Tibial nerve (tissue), 4 donors: ENCODE measurements at regions not wholly inside any gene's neighbourhood (a gene's known extent, or its start where the extent isn't known, plus 50 kb on each side); places are given as distances from the start of the nearest gene placed in this dataset.
"Not testable (repeated sequence)": the region's sequence is repeated elsewhere in the genome, so short reads cannot be mapped to it uniquely, and the experiment has no call there.

ENCODE experiments used
- DNase-seq, 2 donors: peaks; one replicate each; pipeline ENCODE4 v3.0.0-alpha.2; 2019; ENCODE audit warnings: low spot score in 2 of 2
- H3K27ac ChIP-seq, 4 donors: fragments of 200-600 bp; sonication (generic) in 3 of 4; one replicate each; pipeline ENCODE4 v1.5.1; 2017 to 2019; ENCODE audit warnings: mild to moderate bottlenecking in 1 of 4
- H3K27me3 ChIP-seq, 2 donors: fragments of 200-600 bp; sonication (generic) in 1 of 2; one replicate each; pipeline versions ENCODE4 v1.5.1 to v1.6.0; 2017 to 2019
- H3K36me3 ChIP-seq, 3 donors: fragments of 200-600 bp; sonication (generic); one replicate each; pipeline ENCODE4 v1.5.1; 2018 to 2019
- H3K4me1 ChIP-seq, 4 donors: fragments of 200-600 bp; sonication (generic) in 3 of 4; one replicate each; pipeline ENCODE4 v1.5.1; 2017 to 2019
- H3K4me3 ChIP-seq, 4 donors: fragments of 200-600 bp; sonication (generic) in 3 of 4; one replicate each; pipeline ENCODE4 v1.5.1; 2017 to 2019; ENCODE audit warnings: mild to moderate bottlenecking in 1 of 4, moderate library complexity in 1 of 4
- H3K9me3 ChIP-seq, 4 donors: fragments of 200-600 bp; sonication (generic) in 3 of 4; one replicate each; pipeline ENCODE4 v1.5.1; 2017 to 2019
- EP300 ChIP-seq, 2 donors: sonication (generic); formaldehyde crosslinking; IDR thresholded peaks; one replicate each; pipeline ENCODE4 v1.6.1; 2017; ENCODE audit warnings: antibody characterized with exemption in 2 of 2, mild to moderate bottlenecking in 1 of 2
- POLR2A ChIP-seq, 2 donors: fragments of 450-650 bp; IDR thresholded peaks; one replicate each; pipeline ENCODE4 v1.6.1; 2017; ENCODE audit warnings: antibody characterized with exemption in 2 of 2, mild to moderate bottlenecking in 2 of 2, moderate library complexity in 2 of 2
- WGBS, 2 donors: methylation state at CpG; one replicate each; pipeline ENCODE4 v1.1.5; 2018; 5-methylcytosine and 5-hydroxymethylcytosine counted together
- TF ChIP-seq, protein P1 (sequence below), 5 experiments: fragments of 200-600 bp in 3 of 5; fragments of 450-650 bp in 2 of 5; sonication (generic) in 3 of 5; IDR thresholded peaks; one replicate each; pipeline ENCODE4 v1.5.1; 2016 to 2019; ENCODE audit warnings: antibody characterized with exemption in 5 of 5, mild to moderate bottlenecking in 3 of 5, moderate library complexity in 2 of 5

DNA sequence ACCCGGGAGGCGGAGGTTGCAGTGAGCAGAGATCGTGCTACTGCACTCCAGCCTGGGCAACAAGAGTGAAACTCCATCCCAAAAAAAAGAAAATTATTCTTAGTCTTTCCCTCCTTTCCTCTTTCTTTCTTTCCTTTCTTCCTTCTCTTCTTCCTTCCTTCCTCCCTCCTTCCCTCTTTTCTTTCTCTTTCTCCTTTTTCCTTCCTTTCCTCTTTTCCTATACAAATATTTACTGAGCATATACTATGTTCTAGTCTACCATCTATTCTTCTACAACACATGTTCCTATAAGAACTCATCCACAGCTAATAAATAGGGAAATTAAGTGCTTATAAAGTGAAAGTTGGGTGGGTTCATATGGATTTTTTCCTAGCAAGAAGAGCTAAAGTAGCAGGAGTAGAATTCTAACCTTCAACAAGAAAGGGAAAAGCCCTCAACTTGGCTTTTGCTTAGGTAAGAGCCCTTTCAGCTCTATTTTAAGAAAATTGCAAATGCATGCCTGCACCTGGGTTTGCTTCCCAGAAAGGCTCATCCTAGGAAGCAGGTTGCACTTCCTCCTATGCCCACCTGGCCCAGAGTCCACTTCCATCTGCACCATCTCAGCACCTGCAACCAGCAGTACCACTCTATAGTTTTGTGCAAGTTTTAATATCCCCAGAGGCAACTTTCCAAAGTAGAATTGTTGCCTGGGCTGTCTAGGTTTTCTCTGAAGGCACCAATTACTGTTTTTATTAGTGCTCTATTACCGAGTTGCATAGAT is 122.0 kb upstream of the CCND2 start:
- Histone ChIP-seq H3K4me1 (no peaks in the 10 kb centered on the region), H3K4me3 (no peak overlapping the region), H3K27ac (no peak overlapping the region), H3K9me3 (no peaks in the 10 kb centered on the region), H3K36me3 (no peaks in the 10 kb centered on the region), H3K27me3 (no peaks in the 10 kb centered on the region)
- 88% methylated on average over 4 of the region's 4 CpGs for WGBS, 2 donors
- TF ChIP-seq, protein P1, sequence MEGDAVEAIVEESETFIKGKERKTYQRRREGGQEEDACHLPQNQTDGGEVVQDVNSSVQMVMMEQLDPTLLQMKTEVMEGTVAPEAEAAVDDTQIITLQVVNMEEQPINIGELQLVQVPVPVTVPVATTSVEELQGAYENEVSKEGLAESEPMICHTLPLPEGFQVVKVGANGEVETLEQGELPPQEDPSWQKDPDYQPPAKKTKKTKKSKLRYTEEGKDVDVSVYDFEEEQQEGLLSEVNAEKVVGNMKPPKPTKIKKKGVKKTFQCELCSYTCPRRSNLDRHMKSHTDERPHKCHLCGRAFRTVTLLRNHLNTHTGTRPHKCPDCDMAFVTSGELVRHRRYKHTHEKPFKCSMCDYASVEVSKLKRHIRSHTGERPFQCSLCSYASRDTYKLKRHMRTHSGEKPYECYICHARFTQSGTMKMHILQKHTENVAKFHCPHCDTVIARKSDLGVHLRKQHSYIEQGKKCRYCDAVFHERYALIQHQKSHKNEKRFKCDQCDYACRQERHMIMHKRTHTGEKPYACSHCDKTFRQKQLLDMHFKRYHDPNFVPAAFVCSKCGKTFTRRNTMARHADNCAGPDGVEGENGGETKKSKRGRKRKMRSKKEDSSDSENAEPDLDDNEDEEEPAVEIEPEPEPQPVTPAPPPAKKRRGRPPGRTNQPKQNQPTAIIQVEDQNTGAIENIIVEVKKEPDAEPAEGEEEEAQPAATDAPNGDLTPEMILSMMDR (IDR thresholded peaks at IDR 0.05), result no peak
- TF ChIP-seq POLR2A (IDR thresholded peaks at IDR 0.05) (no peak), EP300 (IDR thresholded peaks at IDR 0.05) (no peak)
- DNase-seq, result no peak

DNA sequence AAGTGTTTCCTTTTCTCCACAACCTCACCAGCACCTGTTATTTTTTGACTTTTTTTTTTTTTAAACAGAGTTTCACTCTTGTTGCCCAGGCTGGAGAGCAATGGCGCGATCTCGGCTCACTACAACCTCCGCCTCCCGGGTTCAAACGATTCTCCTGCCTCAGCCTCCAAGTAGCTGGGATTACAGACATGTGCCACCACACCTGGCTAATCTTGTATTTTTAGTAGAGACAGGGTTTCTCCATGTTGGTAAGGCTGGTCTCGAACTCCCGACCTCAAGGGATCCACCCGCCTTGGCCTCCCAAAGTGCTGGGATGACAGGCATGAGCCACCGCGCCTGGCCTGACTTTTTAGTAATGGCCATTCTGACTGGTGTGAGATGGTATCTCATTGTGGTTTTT is 123.2 kb upstream of the CCND2 start:
- H3K36me3 ChIP-seq, H3K9me3 ChIP-seq, H3K4me3 ChIP-seq, DNase-seq, H3K27ac ChIP-seq, H3K27me3 ChIP-seq, H3K4me1 ChIP-seq: not testable (repeated sequence)
- 97 to 99% methylated on average over 11 of the region's 11 CpGs for WGBS, 2 donors

DNA sequence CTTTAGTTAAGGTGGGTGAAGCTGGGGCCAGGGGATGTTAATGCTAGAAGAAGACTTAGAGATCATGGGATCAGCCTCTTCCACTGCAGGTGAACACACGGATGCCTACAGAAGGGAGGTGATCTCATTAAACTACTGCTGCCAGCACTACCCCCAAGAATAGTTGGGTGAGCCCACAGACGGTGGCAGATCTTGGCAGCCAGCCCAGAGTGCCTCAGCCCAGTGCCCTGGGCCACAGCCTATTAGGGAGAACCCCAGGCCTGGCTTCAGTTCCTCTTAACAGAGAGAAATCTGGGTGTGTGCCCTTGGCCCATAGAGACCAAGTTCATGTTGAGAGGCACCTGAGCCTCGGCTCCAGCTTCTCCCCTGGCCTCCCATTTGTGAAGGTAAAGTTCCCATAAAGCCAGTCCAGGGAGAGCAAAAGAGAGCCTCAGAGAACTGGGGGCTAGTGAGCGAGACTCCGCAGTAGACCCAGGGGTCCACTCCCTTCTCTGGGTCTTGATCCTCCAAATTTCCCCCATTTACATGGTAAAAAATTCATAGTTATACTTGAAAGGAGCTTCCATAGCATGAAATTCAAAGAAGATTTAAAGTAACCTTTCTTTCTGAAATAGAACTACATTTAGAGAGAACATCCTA is 125.0 kb upstream of the CCND2 start:
- no peak overlapping the region for H3K4me3 ChIP-seq
- no peaks in the 10 kb centered on the region for H3K27me3 ChIP-seq
- H3K9me3 ChIP-seq, result no peaks in the 10 kb centered on the region
- H3K36me3 ChIP-seq, result no peaks in the 10 kb centered on the region
- TF ChIP-seq EP300 (IDR thresholded peaks at IDR 0.05), result no peak
- DNase-seq, result peak in 1 of 2 donors; percentile 31
- no peak overlapping the region for H3K27ac ChIP-seq
- WGBS, 2 donors, result 54 to 70% methylated on average over 5 of the region's 5 CpGs
- no peaks in the 10 kb centered on the region for H3K4me1 ChIP-seq

DNA sequence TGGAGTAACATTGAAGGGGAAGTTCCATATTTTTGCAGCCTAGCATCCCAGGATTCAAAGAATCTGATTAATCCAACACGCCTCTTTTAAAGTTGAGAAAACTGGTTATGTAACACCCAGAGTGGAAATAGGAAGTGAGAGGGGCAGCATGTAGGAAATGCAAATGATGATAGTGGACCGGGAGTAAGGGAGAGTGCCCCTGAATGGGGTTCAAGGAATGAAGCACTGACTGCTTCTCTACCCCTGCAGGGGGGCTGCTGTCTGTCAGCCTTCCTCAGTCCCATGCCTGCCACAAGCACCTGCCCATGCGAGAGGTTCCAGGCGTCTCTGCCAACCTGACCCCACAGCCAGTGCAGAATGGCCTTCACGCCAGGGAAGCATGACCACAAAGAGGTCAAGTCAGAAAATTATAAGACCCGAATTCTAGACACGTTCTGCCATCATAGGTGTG is 126.5 kb upstream of the CCND2 start:
- Histone ChIP-seq H3K27me3 (no peaks in the 10 kb centered on the region), H3K9me3 (no peaks in the 10 kb centered on the region), H3K27ac (no peak overlapping the region), H3K4me1 (no peaks in the 10 kb centered on the region), H3K4me3 (no peak overlapping the region), H3K36me3 (no peaks in the 10 kb centered on the region)
- no peak for DNase-seq
- WGBS, 2 donors, result 64 to 73% methylated on average over 6 to 7 of the region's 7 CpGs
- TF ChIP-seq POLR2A (IDR thresholded peaks at IDR 0.05), result no peak
- TF ChIP-seq, protein P1 (IDR thresholded peaks at IDR 0.05), result no peak
- TF ChIP-seq EP300 (IDR thresholded peaks at IDR 0.05), result no peak

DNA sequence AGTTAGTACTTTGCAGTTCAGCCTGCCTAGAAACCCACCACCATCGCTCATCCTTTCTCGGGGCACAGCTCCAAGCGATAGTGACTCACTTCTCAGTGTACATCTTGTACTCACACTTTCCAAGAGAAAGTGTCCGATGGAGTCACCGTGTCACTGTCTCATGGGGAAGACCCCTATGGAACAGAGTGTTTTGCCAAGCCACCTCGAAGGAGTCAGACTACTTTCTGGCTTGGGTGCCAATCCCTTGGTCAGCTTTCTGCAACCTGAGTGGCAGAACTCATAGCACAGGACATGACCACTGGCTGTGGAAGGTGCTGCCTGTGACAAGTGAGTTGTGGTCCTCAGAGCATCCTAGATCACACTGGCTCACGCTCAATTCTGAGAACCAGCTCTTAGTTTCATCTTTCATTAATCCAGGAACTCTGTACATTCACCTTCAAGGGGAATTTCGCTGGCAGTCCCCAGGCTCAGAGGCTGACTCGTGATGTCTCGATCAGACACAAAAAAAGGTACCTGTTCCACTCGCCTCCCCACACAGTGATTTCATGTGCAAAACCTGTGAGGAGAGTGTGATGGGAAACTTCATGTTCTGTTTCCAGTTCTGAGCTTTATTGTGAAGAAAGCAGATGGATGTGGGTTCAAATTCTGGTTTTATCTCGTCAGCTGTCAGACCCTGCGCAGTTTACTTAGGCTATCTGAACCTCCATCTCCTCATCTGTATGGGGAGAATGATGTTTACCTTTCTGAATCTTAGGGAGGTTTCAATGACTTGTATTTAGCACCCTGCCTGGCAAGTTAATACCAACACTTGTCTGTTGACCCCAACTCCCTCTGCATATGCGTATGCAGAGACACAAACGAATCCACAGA is 127.3 kb upstream of the CCND2 start:
- Histone ChIP-seq H3K36me3 (no peaks in the 10 kb centered on the region), H3K27ac (no peak overlapping the region), H3K9me3 (no peaks in the 10 kb centered on the region), H3K27me3 (no peaks in the 10 kb centered on the region), H3K4me1 (peaks cover 0 to 2% (median 0%) of the 10 kb centered on the region in 4 donors), H3K4me3 (no peak overlapping the region)
- no peak for TF ChIP-seq POLR2A (IDR thresholded peaks at IDR 0.05)
- TF ChIP-seq, protein P1 (IDR thresholded peaks at IDR 0.05), result no peak
- TF ChIP-seq EP300 (IDR thresholded peaks at IDR 0.05), result no peak
- DNase-seq, result no peak
- 82 to 86% methylated on average over 15 of the region's 15 CpGs for WGBS, 2 donors
